Testis (tissue), 2 donors: ENCODE measurements at regions not wholly inside any gene's neighbourhood (a gene's known extent, or its start where the extent isn't known, plus 50 kb on each side); places are given as distances from the start of the nearest gene placed in this dataset.

Experiments
- DNase-seq: peaks from one replicate; pipeline ENCODE4 v3.0.0-alpha.2; 2019
- H3K27ac ChIP-seq, 2 donors: fragments of 200-600 bp; sonication (generic); one replicate each; pipeline ENCODE4 v1.5.1; 2019
- H3K27me3 ChIP-seq: fragments of 200-600 bp; sonication (generic); one replicate; pipeline ENCODE4 v1.5.1; 2019
- H3K36me3 ChIP-seq: fragments of 200-600 bp; sonication (generic); one replicate; pipeline ENCODE4 v1.5.1; 2017; ENCODE audit warnings: low read depth; ENCODE audit errors: missing control alignments
- H3K4me1 ChIP-seq: fragments of 200-600 bp; sonication (generic); one replicate; pipeline ENCODE4 v1.5.1; 2019
- H3K4me3 ChIP-seq, 2 donors: fragments of 200-600 bp; sonication (generic); one replicate each; pipeline ENCODE4 v1.5.1; 2017 to 2019
- H3K9me3 ChIP-seq: fragments of 200-600 bp; sonication (generic); one replicate; pipeline ENCODE4 v1.5.1; 2017
- POLR2A ChIP-seq: fragments of 450-650 bp; IDR thresholded peaks from one replicate; pipeline ENCODE4 v1.6.1; 2017; ENCODE audit warnings: antibody characterized with exemption, mild to moderate bottlenecking, moderate library complexity
- WGBS, 2 donors: methylation state at CpG; one replicate each; pipeline ENCODE4 v1.1.5; 2018; 5-methylcytosine and 5-hydroxymethylcytosine counted together
- intact Hi-C: fragments of 100-400 bp; cut with DNase I; formaldehyde crosslinking; loops from one replicate; pipeline ENCODE4 v1.15.1; 2023; ENCODE audit warnings: low total_unique reads
- TF ChIP-seq, protein P1 (sequence below), 3 experiments: fragments of 450-650 bp in 2 of 3; fragments of 200-600 bp in 1 of 3; sonication (generic) in 1 of 3; IDR thresholded peaks; one replicate each; pipeline ENCODE4 v1.5.1; 2016 to 2019; ENCODE audit warnings: antibody characterized with exemption in 3 of 3, mild to moderate bottlenecking in 2 of 3, moderate library complexity in 1 of 3

DNA sequence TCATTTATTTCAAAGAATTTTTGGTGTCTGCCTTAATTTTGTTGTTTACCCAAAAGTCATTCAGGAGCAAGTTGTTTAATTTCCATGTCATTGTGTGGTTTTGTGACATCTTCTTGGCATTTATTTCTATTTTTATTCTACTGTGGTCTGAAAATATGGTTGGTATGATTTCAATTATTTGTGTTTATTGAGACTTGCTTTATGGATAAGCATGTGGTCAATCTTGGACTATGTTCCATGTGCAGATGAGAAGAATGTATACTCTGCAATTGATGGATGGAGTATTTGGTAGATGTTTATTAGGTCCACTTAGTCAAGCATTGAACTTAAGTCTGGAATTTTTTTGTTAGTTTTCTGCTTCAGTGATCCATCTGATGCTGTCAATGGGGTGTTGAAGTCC, 383.0 kb downstream of the PMP22 start:
- DNase-seq: no peak
- H3K4me1 ChIP-seq: no peaks in the 10 kb centered on the region
- intact Hi-C loops: no loop called here
- no peaks in the 10 kb centered on the region for H3K9me3 ChIP-seq
- no peaks in the 10 kb centered on the region for H3K27me3 ChIP-seq
- H3K27ac ChIP-seq: no peak overlapping the region
- no peak overlapping the region for H3K4me3 ChIP-seq
- TF ChIP-seq, protein P1, sequence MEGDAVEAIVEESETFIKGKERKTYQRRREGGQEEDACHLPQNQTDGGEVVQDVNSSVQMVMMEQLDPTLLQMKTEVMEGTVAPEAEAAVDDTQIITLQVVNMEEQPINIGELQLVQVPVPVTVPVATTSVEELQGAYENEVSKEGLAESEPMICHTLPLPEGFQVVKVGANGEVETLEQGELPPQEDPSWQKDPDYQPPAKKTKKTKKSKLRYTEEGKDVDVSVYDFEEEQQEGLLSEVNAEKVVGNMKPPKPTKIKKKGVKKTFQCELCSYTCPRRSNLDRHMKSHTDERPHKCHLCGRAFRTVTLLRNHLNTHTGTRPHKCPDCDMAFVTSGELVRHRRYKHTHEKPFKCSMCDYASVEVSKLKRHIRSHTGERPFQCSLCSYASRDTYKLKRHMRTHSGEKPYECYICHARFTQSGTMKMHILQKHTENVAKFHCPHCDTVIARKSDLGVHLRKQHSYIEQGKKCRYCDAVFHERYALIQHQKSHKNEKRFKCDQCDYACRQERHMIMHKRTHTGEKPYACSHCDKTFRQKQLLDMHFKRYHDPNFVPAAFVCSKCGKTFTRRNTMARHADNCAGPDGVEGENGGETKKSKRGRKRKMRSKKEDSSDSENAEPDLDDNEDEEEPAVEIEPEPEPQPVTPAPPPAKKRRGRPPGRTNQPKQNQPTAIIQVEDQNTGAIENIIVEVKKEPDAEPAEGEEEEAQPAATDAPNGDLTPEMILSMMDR (IDR thresholded peaks at IDR 0.05): no peak
- no peak for TF ChIP-seq POLR2A
- H3K36me3 ChIP-seq: no peaks in the 10 kb centered on the region

DNA sequence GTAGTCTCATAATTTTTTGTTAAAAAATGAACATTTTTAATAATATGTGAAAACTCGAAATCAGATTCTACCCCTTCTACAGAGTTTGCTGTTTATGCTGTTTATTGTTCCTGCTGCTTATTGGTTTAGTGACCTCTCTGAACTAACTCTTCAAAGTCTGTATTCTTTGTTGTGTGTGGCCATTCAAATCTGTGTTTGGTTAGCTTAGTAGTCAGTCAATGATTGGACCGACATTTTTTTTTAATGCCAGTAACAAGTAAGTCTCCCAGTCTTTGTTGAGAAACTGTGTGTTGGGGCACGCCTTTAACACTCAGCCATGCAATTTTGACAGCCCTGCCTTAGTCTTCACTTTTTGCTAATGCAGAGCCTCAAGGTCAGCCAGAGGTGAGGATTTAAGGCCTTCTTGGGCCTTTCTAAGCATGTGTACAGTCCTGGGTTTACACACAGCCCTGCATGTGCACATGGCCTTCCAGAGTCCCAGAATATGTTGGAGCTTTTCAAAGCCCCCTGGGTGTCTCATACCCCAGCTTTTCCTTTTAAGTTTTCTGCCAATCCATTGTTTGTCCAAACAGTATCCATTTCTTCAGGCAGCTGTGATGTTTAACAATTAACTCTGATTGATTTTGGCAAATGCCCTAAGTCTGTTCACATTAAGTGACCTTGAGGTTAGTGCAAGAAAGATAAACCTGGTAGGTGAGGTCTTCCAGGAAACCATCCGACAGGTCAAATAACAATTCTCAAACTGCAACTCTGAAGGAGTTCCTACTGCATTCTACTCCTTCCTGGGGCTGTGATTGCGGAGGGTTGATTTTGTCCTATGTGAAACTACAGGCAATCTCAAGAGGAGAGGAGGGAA, 389.3 kb downstream of the PMP22 start:
- Histone ChIP-seq H3K36me3 (no peaks in the 10 kb centered on the region), H3K27ac (no peak overlapping the region), H3K27me3 (no peaks in the 10 kb centered on the region), H3K4me1 (no peaks in the 10 kb centered on the region), H3K9me3 (no peaks in the 10 kb centered on the region), H3K4me3 (no peak overlapping the region)
- 91 to 93% methylated on average over 5 of the region's 5 CpGs for WGBS, 2 donors
- intact Hi-C loops: no loop called here
- TF ChIP-seq, protein P1 (IDR thresholded peaks at IDR 0.05): no peak
- no peak for TF ChIP-seq POLR2A
- DNase-seq: no peak

DNA sequence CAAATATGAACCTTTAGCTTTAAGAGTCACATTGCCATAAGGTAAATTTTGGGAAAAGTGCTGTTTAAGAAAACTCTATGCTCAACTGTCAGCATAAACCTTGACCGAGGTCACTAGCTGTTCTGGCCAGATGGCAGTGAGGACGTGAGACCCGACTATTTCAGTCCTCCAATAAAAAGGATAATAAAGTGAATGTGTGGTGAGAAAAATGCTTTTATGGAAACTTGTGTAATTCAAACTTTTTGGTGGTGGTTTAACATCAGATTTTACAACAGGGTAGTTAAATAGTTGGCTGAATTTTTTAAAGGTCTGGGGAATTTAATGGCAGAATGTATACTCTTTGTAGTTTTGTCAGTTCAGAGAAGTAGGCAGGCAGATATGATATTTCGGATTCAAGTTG, 391.1 kb downstream of the PMP22 start:
- no peak for DNase-seq
- H3K27ac ChIP-seq: no peak overlapping the region
- H3K4me3 ChIP-seq: no peak overlapping the region
- no peaks in the 10 kb centered on the region for H3K27me3 ChIP-seq
- no peaks in the 10 kb centered on the region for H3K4me1 ChIP-seq
- intact Hi-C loops: no loop called here
- 62 to 71% methylated on average over 4 of the region's 4 CpGs for WGBS, 2 donors
- H3K36me3 ChIP-seq: no peaks in the 10 kb centered on the region
- no peaks in the 10 kb centered on the region for H3K9me3 ChIP-seq
- TF ChIP-seq POLR2A: no peak
- TF ChIP-seq, protein P1 (IDR thresholded peaks at IDR 0.05): no peak

DNA sequence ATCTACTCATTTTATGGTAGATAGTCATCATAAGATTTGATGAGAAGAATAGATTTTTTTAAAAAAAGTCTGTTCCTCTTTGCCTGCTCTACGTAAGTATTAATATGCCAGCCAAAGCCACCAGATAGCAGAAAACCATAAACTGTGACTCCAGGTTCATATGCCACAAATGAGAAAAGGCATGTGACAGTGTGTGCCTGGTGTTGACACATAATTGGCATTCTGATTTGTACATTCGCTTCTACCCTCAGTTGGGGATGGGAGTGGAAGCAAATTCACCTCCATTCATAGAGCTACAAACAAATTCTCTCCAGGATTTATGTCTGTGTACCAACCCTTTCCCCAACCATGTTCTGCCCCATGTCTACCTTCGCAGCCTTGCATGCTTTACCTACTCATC, 391.6 kb downstream of the PMP22 start:
- Histone ChIP-seq H3K4me1 (no peaks in the 10 kb centered on the region), H3K36me3 (no peaks in the 10 kb centered on the region), H3K4me3 (no peak overlapping the region), H3K27me3 (no peaks in the 10 kb centered on the region), H3K27ac (no peak overlapping the region), H3K9me3 (no peaks in the 10 kb centered on the region)
- TF ChIP-seq, protein P1 (IDR thresholded peaks at IDR 0.05): no peak
- TF ChIP-seq POLR2A: no peak
- WGBS, 2 donors: 90 to 94% methylated on average over 3 of the region's 3 CpGs
- intact Hi-C loops: no loop called here
- DNase-seq: no peak

DNA sequence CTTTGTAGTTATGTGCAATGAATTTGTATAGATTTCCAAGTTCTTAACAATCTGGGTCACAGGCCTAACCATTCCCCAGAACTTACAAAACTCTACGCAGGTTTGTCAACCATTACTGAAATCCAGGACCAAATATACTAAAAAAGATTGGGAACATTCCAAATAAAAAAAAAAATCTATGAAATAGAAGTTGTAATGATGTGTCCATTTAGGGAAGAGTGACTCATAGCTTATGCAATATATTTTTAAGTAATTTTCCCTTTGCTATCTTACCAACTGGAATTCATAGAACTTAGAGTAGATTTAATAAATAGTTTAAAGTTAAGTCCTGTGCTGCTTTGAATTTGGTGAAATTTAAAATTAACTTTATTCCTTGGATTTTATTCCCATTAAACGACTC, 393.2 kb downstream of the PMP22 start:
- Histone ChIP-seq H3K4me1 (no peaks in the 10 kb centered on the region), H3K27ac (no peak overlapping the region), H3K27me3 (no peaks in the 10 kb centered on the region), H3K4me3 (no peak overlapping the region), H3K36me3 (no peaks in the 10 kb centered on the region), H3K9me3 (no peaks in the 10 kb centered on the region)
- intact Hi-C loops: no loop called here
- 78 to 89% methylated on average over 2 of the region's 2 CpGs for WGBS, 2 donors
- no peak for TF ChIP-seq POLR2A
- TF ChIP-seq, protein P1 (IDR thresholded peaks at IDR 0.05): no peak
- no peak for DNase-seq
